NCI-H1092 treated with DMSO at 0.1 percent for 48 hours (cell line): ENCODE measurements at regions not wholly inside any gene's neighbourhood (a gene's known extent, or its start where the extent isn't known, plus 50 kb on each side); places are given as distances from the start of the nearest gene placed in this dataset.
"Not testable (repeated sequence)": the region's sequence is repeated elsewhere in the genome, so short reads cannot be mapped to it uniquely, and the experiment has no call there.

Source experiments
- DNase-seq: peaks from one replicate; lab custom pipeline; 2025; lab: John Stamatoyannopoulos, UW

DNA sequence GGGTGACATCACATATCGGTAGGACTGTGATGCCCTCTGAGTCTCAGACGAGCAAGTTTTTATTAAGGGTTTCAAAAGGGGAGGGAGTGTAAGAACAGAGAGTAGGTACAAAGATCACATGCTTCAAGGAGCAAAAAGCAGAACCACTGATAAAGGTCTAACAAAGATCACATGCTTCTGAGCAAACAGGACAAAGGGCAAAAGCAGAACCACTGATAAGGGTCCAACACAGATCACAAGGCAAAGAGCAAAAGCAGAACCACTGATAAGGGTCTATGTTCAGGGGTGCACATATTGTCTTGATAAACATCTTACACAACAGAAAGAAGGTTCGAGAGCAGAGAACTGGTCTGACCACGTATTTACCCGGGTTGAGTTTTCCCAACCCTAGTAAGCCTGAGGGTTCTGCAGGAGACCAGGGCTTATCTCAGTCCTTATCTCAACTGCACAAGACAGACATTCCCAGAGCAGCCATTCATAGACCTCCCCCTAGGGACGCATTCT lies 604.2 kb upstream of the GYPC start:
- DNase-seq = not testable (repeated sequence)

DNA sequence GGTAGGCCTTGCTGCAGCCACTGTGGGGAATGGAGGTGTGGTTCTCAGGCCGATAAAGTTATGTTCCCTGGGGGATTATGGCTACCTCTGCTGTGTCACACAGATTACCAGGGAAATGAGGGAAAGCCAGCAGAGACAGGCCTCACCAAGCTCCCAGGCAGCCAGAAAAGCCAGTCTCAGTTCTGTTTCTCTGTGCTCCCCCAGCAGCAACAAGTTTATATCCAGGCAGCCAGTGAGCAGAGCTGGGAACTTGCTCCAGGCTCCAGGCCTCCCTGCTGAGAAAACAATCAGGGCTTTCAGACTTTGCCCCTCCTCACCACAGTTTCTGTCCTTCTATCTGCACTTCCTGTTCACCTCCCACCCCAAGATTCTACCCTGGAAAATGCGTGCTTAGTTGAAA lies 596.6 kb upstream of the GYPC start:
- no peak for DNase-seq

DNA sequence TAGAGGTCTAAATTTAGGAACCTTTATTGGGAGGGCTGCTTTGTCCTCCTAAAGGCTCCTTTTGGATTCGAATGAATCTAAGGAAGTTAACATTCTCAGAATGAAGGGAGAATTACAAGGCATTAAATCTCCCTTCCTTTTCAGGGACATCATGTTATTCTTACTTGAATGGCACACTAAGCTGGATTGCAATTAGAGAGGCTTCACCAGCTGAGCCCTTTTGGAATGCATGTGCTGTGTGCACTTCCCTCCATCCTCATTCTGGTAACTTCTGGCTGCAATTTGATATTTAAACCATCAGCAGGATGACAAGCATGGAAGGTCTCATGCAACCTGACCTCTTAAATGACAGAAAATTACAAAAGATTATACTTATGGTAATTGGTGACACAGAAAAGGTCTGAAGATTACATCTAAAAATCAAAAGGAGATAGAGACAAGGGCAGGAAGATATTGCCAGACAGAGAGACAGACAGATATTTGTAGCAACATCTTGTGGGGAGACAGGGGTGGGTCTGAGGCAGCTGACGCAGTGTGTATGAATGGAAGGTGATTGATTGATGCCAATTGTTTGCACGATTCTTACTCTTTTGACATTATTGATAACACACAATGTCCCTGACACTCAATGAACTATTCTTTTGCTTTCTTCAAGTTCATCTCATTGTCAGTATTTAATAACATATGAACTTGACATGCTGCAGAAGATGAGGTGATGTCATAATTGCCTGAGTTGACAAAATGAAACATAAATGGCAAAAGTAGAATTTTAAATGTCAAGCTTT lies 570.8 kb upstream of the GYPC start:
- DNase-seq = no peak

DNA sequence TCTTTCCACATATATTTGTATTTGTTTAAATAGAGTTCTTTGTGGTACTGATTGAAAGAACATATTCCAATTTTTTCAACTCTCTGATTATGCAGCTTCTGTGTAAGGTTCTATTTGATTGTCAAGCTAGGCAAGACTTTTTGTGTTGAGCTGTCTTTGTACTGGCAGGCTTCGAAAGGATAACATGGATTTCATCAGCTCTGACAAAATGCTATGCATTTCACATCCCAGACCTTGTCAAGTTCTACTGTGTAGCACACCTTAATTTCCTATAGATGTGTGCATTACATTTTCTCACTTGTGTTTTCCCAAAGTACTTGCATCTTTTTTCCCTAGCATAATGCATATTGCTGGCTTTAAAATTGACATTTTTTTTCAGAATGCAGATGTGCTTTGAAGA lies 555.0 kb upstream of the GYPC start:
- no peak for DNase-seq

DNA sequence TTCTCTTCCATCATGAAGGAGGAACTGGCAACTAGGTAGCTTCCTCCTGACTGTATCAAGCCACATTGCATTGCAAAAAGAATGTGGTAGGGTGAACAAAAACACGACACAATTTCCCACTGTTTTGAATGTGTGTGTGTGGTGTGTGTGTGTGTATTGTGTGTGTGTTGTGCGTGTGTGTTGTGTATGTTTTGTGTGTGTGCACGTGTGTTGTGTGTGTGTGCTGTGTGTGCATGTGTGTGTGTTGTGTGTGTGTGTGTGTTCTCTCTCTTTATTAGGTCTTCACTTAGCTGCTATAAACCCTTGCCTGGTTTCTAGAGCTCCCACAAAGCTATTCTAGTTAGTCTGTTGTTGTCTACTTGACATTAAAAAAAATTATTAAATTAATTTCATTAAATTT lies 550.0 kb upstream of the GYPC start:
- no peak for DNase-seq

DNA sequence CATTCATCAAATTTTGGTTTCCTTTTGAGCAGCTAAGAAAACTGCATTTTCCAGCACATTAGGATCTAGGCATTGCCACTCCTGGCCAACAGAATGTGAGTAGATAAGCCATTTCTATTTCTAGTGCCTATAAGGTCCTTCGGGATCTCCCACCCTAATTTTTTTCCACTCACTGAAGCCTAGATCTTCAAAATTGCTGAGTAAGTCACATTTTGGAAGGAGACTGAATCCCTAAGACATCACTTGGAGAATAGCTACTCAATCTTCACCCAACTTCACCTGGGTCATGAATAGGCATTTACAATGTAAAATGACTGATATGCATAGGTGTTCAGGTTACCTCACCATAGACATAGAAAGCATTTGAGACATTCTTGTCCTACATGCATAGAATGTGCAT lies 548.1 kb upstream of the GYPC start:
- DNase-seq = no peak

DNA sequence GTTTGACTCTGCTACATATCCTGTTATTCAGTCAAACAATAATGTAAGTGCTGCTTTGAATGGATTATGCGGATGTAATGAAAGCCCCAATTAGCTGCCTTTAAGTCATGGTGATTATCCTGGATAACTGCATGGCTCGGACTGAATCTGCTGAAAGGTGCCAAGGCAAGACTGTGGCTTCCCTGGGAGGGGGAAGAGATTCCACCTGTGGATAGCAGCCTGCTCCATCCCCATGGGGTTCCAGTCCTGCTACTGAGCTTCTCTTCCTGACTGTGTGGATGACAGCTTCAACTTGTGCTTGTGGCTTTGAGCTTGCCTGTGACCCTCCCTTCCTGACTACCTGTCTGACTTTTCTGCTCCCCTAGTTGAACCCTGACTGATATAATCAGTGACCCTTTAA lies 540.0 kb upstream of the GYPC start:
- no peak for DNase-seq

DNA sequence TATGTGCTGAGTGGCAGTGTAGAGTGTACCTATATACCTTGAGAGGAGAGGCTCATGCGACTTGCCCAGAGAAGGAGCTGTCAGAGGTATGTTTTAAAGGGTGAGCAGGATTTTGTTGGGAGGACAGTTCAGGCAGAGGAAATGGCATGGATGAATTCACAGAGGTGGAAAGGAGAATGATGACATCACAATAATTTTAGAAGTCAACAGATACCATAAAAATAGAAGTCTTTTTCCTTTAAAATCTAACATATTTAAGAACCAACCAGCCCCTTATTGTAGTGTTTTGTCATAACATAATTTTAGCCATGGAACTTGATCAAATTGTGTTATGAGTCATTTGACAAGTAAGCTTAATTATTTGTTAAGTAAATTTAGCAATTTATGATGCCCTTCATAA lies 538.1 kb upstream of the GYPC start:
- no peak for DNase-seq

DNA sequence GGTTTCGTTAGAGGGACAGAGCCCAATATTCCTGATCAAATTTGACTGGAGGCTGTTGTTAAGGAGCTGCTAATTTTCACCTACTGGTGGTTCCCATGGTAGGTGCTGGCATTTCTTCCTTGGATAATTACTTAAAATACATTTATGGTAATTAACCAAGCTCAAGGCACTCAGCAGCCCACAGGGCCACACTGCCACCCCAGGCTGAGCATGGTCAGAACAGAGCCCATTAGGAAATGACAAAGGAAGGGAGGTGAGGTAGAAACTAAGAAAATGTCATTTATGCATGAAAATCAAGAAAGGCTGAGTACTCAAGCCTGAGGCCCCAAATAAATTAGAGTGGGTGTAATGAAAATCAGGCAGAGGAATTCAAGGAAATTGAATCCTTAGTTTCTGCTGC lies 510.2 kb upstream of the GYPC start:
- no peak for DNase-seq

DNA sequence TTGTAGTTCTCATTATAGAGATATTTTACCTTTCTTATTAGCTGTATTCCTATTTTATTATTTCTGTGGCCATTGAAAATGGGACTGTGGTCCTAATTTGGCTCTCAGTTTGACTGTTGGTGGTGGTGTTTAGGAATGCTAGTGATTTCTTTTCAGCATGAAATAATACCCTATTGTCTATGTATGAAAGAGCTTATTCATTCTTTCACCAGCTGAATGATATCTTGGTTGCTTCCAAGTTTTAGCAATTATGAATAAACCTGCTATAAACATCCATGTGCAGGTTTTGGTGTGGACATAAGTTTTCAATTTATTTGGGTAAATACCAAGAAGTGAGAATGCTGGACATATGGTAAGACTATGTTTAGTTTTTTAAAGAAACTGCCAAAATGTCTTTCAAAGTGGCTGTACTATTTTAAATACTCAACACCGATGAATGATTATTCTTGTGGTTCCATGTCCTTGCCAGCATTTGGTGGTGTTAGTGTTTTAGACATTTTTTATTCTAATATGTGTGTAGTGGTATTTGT lies 501.6 kb upstream of the GYPC start:
- no peak for DNase-seq

DNA sequence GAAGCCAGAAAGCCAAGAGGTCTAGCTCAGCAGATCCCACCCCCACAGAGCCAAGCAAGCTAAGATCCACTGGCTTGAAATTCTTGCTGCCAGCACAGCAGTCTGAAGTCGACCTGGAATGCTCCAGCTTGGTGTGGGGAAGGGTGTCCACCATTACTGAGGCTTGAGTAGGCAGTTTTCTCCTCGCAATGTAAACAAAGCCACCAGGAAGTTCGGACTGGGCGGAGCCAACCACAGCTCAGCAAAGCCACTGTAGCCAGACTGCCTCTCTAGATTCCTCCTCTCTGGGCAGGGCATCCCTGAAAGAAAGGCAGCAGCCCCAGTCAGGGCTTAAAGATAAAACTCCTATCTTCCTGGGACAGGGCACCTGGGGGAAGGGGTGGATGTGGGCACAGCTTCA lies 495.0 kb upstream of the GYPC start:
- not testable (repeated sequence) for DNase-seq

DNA sequence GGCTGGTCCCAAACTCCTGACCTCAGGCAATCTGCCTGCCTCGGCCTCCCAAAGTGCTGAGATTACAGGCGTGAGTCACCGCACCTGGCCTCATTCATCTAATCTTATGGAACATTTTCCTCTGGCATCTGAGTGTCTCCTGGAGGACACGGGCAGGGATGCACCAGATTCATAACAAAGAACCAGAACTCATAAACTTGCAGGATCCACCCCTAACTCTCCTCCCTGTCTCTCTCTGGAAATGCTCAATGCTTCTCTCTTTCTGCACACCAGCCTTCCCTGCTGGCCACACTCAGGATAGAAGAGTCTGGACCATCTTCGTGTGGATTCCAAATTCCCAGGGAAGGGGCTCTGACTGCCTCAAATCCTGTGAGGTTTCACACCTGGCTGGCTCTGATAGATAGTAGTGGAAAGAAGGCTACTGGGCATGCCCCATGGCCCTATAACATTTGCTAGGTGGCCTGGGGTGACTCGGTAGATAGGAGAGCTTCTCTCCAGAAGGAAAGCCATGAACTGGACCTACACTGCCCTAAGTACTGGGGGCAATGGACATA lies 483.2 kb upstream of the GYPC start:
- no peak for DNase-seq

DNA sequence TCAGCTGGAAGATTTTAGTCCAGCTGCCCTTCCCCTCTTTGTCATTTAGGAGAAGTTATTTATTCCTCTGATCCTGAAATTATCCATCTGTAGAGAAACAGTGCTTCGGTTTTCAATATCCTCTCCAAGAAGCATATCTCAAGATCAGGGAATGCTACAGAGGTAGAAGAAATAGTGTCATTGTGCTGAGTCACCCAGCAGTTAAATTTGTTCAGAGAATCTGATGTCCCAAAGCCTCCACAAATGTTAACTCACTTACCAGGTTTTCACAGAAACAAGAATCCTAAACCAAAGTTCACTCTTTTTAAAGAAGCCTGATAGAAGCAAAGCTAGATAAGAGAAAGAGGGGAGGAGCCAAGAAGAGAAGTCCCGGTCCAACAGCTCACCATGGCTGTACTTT lies 480.7 kb upstream of the GYPC start:
- DNase-seq = no peak

DNA sequence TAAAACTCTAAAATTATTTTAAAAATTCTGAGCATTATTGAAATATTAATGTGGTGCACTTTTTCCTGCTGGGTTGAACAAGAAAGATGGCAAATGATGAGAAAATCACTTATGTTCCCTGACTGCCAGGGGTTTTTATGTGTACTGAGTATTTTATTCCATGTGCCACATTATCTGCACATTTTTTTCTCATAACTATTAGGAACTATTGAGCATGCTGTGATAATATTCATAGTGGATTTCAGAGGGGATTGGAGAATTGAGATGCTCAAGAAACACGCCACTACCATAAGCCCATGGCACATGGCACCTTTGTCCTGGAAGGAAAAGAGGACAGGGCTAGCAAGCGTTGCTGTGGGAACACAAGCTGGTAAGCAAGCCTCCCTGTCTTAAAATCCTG lies 478.5 kb upstream of the GYPC start:
- DNase-seq = no peak

DNA sequence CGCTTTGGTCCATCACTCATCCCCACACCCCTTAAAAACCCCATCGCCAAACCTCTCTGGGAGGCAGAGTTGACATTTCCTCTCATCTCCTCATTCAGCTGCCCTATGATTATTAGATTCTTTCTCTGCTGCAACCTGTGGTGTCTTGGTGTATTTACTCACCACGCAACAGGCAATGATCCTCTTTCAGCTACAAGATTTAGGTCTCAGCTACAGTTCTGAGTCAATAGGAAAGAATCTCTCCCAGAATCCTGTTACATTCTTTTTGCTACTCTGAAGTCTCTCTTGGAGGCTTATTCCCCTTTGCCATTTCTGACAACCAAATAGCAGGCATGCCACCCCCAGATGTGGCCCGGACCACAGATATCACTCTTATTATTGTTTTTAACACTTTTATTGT lies 468.3 kb upstream of the GYPC start:
- DNase-seq = no peak

DNA sequence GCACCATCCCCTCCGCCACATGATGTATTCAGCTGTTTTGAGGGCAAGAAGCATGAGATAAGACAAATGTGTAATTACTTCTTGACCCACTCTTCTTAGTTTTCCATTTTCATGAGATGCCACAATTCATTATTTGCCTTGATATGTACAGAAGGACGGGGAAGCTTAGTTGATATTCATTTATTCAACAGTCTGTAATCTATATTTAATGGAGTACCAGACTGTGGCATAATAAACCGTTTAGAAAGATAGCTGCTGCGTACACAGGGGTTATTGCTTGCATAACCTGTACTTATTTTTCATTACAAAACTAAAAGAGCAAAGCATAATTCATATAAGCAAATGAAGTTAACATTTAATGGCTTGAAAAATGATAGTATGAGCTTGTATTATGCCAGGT lies 466.4 kb upstream of the GYPC start:
- no peak for DNase-seq

DNA sequence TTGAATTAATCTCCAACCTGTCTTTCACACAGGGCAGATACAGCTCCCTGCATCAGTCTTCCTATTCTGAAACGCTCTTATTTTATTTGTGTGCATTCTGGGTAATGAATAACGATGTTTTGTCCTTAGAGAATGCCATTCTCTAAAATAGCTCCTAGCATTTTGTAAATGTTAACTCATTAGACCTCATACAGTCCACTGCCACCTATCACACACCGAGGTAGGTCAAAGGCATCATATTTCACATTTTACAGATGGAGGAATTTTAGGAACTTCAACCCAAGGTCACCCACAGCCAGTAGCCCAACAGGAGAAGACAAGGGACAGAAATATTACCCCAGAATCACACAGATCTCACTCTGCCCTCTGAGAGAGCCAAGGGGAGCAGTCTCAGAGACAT lies 455.4 kb upstream of the GYPC start:
- DNase-seq = no peak

DNA sequence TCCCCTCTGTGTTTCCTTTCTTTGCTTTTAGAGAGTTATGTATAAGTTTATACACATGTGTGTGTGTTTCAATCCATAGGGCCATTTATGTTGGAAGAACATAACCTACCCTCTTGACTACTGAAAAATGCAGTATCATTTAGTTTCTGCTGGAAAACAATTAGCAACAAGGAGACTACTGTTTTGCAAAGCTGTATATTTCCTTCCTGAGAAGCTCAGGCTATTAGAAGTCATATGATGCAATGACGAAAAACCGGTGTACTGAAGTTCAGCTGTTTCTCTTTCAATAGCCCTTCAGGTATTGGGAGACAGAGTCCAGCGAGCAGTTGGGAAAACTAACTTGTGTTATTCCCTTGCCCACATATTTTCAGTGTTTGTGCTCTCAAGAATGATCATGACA lies 447.7 kb upstream of the GYPC start:
- DNase-seq = no peak

DNA sequence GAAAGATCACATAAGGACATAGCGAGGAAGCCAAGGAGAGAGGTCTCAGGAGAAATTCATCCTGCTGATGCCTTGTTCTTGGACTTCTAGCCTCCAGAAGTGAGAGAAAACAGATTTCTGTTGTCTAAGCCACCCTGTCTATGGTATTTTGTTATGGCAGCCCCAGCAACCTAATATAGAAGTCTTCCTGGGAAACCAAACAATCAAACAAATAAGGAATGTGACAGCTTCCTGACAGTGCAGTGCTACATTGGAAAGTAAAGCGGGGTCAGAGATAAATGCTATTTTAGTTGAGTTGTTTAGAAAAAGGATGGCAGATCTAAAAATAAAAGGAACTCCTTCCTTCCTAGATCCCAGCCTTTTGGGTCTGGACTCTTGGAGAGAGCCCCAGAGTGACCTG lies 443.2 kb upstream of the GYPC start:
- DNase-seq = no peak

DNA sequence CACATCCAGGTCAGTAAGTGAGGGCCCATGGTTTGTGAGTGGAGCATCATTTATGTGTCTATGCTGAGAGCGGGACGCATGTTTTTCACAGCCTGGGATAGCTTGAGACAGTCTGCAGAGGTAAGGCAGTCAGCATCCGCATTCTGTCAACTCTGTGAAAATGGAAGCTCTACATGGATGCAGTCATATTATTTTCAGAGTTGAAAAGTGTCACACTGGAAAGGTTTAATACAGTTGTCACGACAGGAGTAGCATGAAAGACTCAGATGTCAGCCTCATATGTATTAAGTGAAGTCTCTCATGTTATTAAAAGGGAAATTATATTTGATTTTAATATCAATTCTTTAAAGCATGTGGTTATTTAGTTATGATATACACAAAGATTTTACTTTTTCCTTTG lies 436.9 kb upstream of the GYPC start:
- no peak for DNase-seq

DNA sequence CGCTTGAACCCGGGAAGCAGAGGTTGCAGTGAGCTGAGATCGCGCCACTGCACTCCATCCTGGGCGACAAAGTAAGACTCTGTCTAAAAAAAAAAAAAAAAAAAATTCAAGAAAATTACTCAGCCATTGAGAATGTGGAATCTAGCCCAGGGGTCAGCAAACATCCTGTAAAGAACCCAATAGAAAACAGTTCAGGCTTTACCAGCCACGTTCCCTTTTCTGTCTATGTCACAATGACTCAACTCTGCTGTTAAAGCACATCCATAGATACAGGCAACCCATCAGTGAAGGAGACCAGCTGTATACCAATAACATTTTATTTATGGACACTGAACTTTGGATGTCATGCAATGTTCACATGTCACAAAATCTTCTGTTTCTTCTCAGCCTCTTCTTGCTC lies 435.6 kb upstream of the GYPC start:
- DNase-seq = no peak

DNA sequence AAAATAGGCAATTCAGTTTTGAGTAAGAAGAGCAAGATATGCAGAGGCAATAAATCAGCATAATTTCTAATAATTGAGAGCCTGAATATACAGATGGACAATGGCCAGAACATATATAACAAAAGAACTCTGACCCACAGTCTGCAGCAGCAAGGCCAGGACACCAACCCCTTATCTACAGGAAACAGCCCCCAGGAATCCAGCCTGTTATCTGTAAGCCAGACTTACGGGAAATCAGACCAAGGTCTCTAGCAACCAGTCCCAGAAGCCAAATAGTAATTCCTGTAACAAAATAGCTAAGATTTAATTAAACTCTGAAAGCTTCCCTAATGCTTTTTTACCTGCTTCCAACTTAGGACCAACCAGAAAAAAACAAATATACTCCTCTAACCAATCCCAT lies 434.5 kb upstream of the GYPC start:
- DNase-seq = no peak

DNA sequence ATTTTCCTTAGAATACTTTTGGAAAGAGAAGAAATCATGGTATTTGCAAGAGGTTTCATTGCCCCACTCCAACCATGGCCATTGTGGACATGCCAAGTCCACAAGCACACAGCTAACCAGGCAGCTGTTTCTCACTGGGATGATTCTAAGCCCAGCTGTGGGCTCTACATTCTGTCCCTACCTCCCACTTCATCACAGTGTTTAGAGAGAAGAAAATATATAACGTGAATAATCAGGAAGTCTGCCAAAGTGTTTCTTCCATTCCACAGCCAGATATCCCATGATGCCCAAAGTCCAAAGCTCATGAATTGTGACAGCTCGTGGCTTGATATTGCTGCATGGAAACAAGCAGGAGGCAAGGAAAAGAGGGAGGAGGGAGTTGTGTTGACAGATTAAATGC lies 433.7 kb upstream of the GYPC start:
- DNase-seq = no peak

DNA sequence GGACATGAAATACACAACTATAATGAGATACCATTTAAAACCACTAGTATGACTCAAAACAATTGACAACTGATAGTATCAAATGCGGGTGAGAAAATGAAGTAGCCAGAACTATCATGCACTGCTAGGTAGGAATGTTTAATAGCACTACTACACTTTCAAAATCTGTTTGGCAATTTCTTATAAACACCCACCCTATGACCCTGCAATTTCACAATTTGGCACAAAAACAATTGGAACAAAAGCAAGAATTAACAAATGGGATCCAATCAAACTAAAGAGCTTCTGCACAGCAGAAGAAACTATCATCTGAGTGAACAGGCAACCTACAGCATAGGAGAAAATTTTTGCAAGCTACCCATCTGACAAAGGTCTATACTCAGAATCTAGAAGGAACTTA lies 431.2 kb upstream of the GYPC start:
- no peak for DNase-seq
